ENCODE measurements at regions not wholly inside any gene's neighbourhood (a gene's known extent, or its start where the extent isn't known, plus 50 kb on each side); places are given as distances from the start of the nearest gene placed in this dataset.

- ChIA-PET POLR2A (interaction anchor here (0.6 kb wide), 1 partner anchor 130 kb away, joined by 4 read pairs; no protein-coding TSS in a partner anchor), CTCF (interaction anchor here (1.3 to 1.8 kb wide), 2 partner anchors 72 to 429 kb away, joined by 3 to 4 read pairs; no protein-coding TSS in a partner anchor)
- no peak for ATAC-seq
- Mint-ChIP-seq H3K9me3 (no peaks in the 10 kb centered on the region), H3K36me3 (no peaks in the 10 kb centered on the region), H3K27me3 (ENCODE audit: low read depth) (no peaks in the 10 kb centered on the region; the same call in 1 of the 2 replicates), H3K27ac (no peak overlapping the region), H3K4me3 (no peak overlapping the region), H3K4me1 (no peaks in the 10 kb centered on the region)
- DNase-seq (ENCODE audit: low spot score), result no peak
- no peak for TF ChIP-seq ZMAT4 (CRISPR knock-in tag; IDR thresholded peaks at IDR 0.05)
- no peak for TF ChIP-seq USF1 (CRISPR knock-in tag; IDR thresholded peaks at IDR 0.05)
- TF ChIP-seq TEAD1 (CRISPR knock-in tag; IDR thresholded peaks at IDR 0.05), result no peak
- TF ChIP-seq TCF7 (CRISPR knock-in tag; IDR thresholded peaks at IDR 0.05; ENCODE audit: low read depth), result no peak
- no peak for TF ChIP-seq ATF6 (CRISPR knock-in tag; IDR thresholded peaks at IDR 0.05)
- TF ChIP-seq STAT6 (CRISPR knock-in tag; conservative IDR thresholded peaks at IDR 0.05; ENCODE audit: low read depth), result no peak
- TF ChIP-seq ZNF423 (CRISPR knock-in tag; IDR thresholded peaks at IDR 0.05), result no peak
- no peak for TF ChIP-seq ZNF281 (CRISPR knock-in tag; IDR thresholded peaks at IDR 0.05)
- no peak for TF ChIP-seq ELF4 (CRISPR knock-in tag; IDR thresholded peaks at IDR 0.05; ENCODE audit: low read depth)
- TF ChIP-seq ZNF396 (CRISPR knock-in tag; IDR thresholded peaks at IDR 0.05; ENCODE audit: borderline replicate concordance), result no peak
- no peak for TF ChIP-seq ZBTB43 (CRISPR knock-in tag; IDR thresholded peaks at IDR 0.05)
- no peak for TF ChIP-seq FOXP1 (CRISPR knock-in tag; IDR thresholded peaks at IDR 0.05; ENCODE audit: borderline replicate concordance)
- no peak for TF ChIP-seq SMAD3 (CRISPR knock-in tag; IDR thresholded peaks at IDR 0.05; ENCODE audit: borderline replicate concordance)
Observed at GRCh38 chr4:71081192-71081591, 87.7 kb downstream of the DCK start.

GRCh38 chr4:71093745-71094144 is 100.3 kb downstream of the DCK start:
- Mint-ChIP-seq H3K4me3 (no peak overlapping the region), H3K4me1 (peaks cover 17% of the 10 kb centered on the region), H3K9me3 (peaks cover 37% of the 10 kb centered on the region), H3K36me3 (peaks cover 20% of the 10 kb centered on the region), H3K27ac (no peak overlapping the region), H3K27me3 (ENCODE audit: low read depth) (peaks cover 2% of the 10 kb centered on the region; the same call in 1 of the 2 replicates)
- ATAC-seq, result no peak
- no peak for DNase-seq (ENCODE audit: low spot score)
- ChIA-PET POLR2A (no interaction called here), CTCF (no interaction called here)
- TF ChIP-seq ETV6 (CRISPR knock-in tag; IDR thresholded peaks at IDR 0.05), result no peak
- no peak for TF ChIP-seq ARID4B (CRISPR knock-in tag; IDR thresholded peaks at IDR 0.05; ENCODE audit: borderline replicate concordance)
- TF ChIP-seq ATF6 (CRISPR knock-in tag; IDR thresholded peaks at IDR 0.05), result no peak
